Astrocyte of the cerebellum (primary cell): ENCODE measurements at regions not wholly inside any gene's neighbourhood (a gene's known extent, or its start where the extent isn't known, plus 50 kb on each side); places are given as distances from the start of the nearest gene placed in this dataset.

Experiments
- DNase-seq: peaks from one replicate; pipeline ENCODE4 v3.0.0-alpha.2; 2011; ENCODE audit warnings: low read depth
- H3K4me3 ChIP-seq: 2 replicates; pipeline ENCODE4 v1.5.1; 2011; ENCODE audit warnings: mild to moderate bottlenecking, low read depth, low read length, moderate library complexity
- in situ Hi-C: cut with HindIII; loops from 2 replicates; pipeline ENCODE4 v1.10.0; 2017; ENCODE audit warnings: low sequenced_read_pairs
- TF ChIP-seq, protein P1 (sequence below): IDR thresholded peaks from 2 replicates; pipeline ENCODE4 v1.5.1; 2012; ENCODE audit warnings: low read length, low read depth, moderate library complexity, mild to moderate bottlenecking; ENCODE audit errors: missing control alignments

DNA sequence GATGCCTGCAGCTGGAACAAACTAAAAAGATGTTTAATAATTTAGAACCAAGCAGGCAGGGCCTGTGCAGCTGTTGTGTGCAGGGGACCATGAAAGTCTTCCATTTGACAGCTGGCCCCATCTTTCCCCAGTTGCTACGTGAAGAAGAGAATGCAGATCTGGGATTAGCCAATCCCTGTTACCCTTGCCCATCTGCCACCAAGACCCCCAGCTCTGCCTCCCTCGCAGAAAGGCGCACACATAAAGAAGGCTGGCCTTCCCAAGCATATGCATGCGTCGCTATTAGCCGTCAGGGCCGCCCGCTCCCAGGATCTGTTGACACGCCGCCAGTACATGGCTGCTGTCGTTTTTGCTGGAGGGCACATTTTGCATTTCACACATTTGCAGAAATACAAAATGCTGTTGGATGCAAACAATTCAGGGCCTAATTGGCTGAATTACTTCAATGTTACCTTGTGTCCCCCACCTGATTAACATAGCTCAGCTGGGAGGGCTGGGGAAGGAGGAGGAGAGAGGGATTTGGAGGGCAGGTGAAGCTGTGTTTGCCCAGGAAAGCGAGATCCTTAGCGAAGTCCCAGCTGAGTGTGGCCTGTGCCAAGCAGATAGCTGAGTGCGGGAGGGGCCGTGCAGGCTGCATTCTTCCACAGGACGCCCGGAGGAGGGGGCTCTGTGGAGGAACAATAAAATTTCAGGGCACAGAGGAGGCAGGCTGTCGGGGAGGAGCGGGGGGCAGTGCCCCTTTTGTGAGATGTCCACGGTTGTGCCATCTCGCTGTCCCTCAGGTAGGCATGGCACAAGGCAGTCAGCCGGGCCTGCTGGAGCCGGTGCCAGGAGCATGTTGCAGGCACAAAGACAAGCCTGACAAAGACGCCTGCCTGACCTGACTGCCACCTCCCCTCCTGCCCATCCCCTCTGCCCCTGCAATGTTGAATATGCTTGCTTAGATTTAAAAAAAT is 443.0 kb upstream of the MKI67 start:
- no peak for DNase-seq
- in situ Hi-C loops: no loop called here
- TF ChIP-seq, protein P1, sequence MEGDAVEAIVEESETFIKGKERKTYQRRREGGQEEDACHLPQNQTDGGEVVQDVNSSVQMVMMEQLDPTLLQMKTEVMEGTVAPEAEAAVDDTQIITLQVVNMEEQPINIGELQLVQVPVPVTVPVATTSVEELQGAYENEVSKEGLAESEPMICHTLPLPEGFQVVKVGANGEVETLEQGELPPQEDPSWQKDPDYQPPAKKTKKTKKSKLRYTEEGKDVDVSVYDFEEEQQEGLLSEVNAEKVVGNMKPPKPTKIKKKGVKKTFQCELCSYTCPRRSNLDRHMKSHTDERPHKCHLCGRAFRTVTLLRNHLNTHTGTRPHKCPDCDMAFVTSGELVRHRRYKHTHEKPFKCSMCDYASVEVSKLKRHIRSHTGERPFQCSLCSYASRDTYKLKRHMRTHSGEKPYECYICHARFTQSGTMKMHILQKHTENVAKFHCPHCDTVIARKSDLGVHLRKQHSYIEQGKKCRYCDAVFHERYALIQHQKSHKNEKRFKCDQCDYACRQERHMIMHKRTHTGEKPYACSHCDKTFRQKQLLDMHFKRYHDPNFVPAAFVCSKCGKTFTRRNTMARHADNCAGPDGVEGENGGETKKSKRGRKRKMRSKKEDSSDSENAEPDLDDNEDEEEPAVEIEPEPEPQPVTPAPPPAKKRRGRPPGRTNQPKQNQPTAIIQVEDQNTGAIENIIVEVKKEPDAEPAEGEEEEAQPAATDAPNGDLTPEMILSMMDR: no peak
- no peak overlapping the region for H3K4me3 ChIP-seq

DNA sequence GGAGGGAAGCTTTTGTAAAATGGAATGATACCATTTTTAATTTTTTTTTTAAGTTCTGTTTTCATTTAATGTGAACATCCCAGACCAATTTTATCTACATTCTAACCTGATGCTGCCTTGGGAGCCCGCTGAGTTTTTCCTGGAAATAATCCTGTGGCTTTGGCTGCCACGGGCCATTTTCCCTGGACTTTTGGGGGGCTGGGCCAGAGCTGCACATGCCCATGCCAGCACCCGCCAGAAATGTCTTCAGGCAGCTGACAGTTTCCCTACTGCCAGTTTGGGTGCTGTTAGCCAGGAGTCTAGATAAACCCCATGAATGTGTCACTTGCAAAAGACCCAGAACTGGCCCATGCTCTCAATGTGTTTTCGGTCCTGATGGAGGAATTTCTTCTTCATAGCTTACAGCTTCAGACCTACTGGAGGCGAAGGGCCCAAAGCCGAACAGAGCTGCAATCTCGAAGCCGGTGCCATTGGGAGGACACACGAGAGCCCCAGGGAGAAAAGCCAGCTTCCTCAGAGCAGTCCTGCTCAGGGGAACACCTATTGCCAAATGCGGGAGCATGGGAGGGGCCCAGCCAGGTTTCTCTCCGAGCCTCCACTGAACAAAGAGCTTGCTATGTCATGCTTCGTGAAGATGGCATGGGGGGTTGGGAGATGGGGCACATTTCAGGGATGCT is 444.2 kb upstream of the MKI67 start:
- no peak overlapping the region for H3K4me3 ChIP-seq
- in situ Hi-C loops: no loop called here
- DNase-seq: no peak
- TF ChIP-seq, protein P1: no peak

DNA sequence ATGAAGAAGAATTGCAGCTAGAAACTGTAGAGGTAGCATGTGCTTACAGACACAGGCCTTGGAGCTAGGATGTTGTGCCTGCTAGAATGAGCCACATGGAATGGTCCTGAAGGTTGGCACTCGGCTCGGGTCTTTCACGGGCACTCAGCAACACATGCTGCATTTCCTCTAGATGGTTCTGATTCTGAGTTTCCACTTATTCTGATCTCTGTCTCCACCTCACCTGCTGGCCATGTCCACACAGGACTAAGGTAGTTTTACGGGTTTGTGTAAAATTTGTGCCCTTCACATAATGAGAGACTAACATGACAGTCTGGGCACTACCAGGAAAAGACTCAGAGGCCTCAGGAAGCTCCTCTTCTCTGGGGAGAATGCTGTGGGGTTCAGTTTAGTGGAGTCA is 444.8 kb upstream of the MKI67 start:
- no peak overlapping the region for H3K4me3 ChIP-seq
- TF ChIP-seq, protein P1: no peak
- in situ Hi-C loops: no loop called here
- no peak for DNase-seq

DNA sequence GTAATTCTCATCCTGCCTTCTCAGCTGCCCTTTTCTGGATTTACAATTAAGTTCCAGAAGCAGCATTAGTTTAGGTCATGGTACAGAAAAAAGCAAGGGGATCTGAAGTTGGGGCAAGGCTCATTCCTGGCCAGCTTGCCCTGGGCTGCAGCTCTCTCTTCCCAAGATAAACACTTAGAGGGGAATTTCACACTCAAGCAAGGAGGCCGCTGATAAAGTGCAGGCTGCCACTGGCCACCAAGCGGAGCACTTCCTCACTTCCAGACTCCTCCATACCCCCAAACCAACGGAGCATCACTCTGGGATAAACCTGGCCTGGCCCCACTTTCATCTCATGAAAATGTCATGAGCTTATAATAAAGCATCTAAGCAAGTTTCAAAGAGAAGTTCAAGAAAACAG is 445.5 kb upstream of the MKI67 start:
- TF ChIP-seq, protein P1: no peak
- DNase-seq: no peak
- H3K4me3 ChIP-seq: no peak overlapping the region
- in situ Hi-C loops: no loop called here

DNA sequence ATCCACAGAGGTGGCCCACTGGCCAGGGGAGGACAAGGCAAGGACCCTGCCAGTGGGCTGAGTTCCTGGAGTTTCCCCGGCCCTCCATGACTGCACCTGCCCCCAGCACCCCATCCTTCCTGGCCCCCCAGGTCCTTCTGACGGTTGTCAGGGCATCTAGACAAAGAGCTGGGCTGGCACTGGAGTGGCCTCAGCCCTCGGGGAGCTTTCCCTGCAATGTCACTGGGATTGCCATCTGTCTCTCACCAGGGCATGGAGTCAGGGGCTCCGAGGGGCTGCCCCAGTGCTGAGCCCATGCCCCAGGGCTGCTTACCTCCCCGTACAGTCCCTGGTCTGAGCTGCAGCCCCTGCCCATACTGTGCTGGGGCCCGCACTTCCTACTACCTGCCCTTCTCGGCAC is 446.5 kb upstream of the MKI67 start:
- in situ Hi-C loops: no loop called here
- TF ChIP-seq, protein P1: no peak
- DNase-seq: no peak

DNA sequence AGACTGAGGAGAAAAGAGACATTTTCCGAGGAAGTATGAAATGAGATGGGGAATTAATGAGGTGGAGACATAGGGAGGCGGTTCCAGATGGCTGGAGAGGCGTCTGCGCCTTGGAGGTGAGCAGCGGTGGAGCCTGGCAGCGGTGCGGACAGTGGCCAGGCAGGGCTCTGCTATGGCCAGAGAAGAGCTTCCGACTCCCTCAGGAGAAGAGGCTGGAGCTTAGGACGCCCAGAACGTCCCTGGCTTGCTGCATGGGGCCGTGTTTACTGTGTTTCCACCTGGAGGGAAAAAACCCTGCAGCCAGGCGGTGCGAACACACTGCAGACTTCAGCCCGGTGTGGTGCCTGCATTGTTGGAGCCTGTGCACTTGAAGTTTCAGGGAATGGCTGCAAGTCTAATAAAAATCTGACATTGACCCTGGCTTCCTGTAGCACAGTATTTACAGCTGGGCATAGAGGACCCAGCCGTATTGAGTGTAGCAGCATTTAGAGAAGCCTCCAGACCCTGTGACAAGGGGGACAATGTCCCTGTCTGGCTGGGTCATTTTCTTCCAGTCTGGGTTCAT is 447.1 kb upstream of the MKI67 start:
- DNase-seq: no peak
- TF ChIP-seq, protein P1: no peak
- no peak overlapping the region for H3K4me3 ChIP-seq
- in situ Hi-C loops: no loop called here

More for the DNA sequence above, 446.5 kb upstream of the MKI67 start:
- no peak overlapping the region for H3K4me3 ChIP-seq
